ENCODE measurements at regions not wholly inside any gene's neighbourhood (a gene's known extent, or its start where the extent isn't known, plus 50 kb on each side); places are given as distances from the start of the nearest gene placed in this dataset.

GRCh38 chr9:88189371-88189770, 51.1 kb upstream of the SPATA31C2 start:
- TF ChIP-seq CTCF (IDR thresholded peaks at IDR 0.05): no peak
- TF ChIP-seq POLR2A (IDR thresholded peaks at IDR 0.05): no peak
